ENCODE measurements at regions not wholly inside any gene's neighbourhood (a gene's known extent, or its start where the extent isn't known, plus 50 kb on each side); places are given as distances from the start of the nearest gene placed in this dataset.

GRCh38 chr9:107976767-107977166, 487.2 kb upstream of the KLF4 start:
- H3K4me1 ChIP-seq (ENCODE audit: insufficient read depth, low read length) = no peaks in the 10 kb centered on the region
- no peaks in the 10 kb centered on the region for H3K9me3 ChIP-seq (ENCODE audit: control insufficient read depth, insufficient read depth, low read length)
- H3K36me3 ChIP-seq (ENCODE audit: insufficient read depth, low read length) = no peaks in the 10 kb centered on the region
- H3K9ac ChIP-seq (ENCODE audit: low read depth, low read length) = no peak overlapping the region

DNA sequence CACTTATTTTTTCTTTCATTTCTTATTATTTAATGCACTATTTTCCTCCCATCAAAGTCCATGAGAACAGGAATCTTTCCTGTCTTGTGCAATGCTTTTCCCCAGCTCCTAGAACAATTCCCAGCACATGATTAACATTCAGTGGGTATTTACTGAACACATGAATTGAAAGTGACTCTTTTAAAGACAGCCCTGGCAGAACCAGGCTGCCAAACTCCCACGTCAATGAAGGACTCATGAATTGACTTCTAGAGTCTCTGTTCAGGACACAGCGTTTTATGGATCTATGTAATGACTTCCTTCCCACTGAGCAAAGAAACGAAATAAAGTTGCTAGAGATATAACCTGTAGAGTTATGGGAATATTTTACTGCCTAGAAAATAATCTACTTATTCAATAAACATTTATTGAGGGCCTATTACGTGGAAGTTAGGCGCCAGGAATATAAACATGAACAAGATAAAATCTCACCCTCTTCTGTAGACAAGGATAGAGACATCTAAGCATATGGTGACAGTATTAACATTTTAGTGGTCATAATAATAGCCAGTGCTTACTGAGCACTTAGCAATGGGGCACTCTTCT, 485.9 kb upstream of the KLF4 start:
- H3K36me3 ChIP-seq (ENCODE audit: insufficient read depth, low read length) = no peaks in the 10 kb centered on the region
- H3K4me1 ChIP-seq (ENCODE audit: insufficient read depth, low read length) = no peaks in the 10 kb centered on the region
- no peaks in the 10 kb centered on the region for H3K9me3 ChIP-seq (ENCODE audit: control insufficient read depth, insufficient read depth, low read length)
- no peak overlapping the region for H3K9ac ChIP-seq (ENCODE audit: low read depth, low read length)

- H3K4me1 ChIP-seq (ENCODE audit: insufficient read depth, low read length) = no peaks in the 10 kb centered on the region
- H3K36me3 ChIP-seq (ENCODE audit: insufficient read depth, low read length) = no peaks in the 10 kb centered on the region
- no peak overlapping the region for H3K9ac ChIP-seq (ENCODE audit: low read depth, low read length)
- no peaks in the 10 kb centered on the region for H3K9me3 ChIP-seq (ENCODE audit: control insufficient read depth, insufficient read depth, low read length)
Observed at GRCh38 chr9:107973451-107973850, 483.9 kb upstream of the KLF4 start.

DNA sequence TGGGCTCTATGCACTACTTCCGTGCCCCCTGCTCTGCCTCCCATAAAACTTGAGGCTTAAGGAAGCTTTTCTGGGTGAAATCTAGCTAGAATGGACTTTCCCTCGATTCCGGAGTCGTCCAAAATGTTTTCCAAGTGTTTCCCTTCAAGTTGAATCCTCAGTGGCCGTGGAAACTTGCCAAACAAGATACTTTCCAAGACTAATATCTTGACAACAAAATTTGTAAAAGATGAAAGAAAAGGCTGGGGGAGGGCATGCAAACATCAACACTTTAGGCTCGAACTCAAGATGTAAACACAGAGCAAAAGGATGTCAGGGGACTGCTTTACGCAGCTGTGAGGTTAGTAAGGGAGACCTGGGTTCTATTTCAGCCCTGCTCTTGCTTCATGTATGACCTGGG, 482.8 kb upstream of the KLF4 start:
- H3K4me1 ChIP-seq (ENCODE audit: insufficient read depth, low read length) = no peaks in the 10 kb centered on the region
- no peak overlapping the region for H3K9ac ChIP-seq (ENCODE audit: low read depth, low read length)
- no peaks in the 10 kb centered on the region for H3K36me3 ChIP-seq (ENCODE audit: insufficient read depth, low read length)
- H3K9me3 ChIP-seq (ENCODE audit: control insufficient read depth, insufficient read depth, low read length) = no peaks in the 10 kb centered on the region

DNA sequence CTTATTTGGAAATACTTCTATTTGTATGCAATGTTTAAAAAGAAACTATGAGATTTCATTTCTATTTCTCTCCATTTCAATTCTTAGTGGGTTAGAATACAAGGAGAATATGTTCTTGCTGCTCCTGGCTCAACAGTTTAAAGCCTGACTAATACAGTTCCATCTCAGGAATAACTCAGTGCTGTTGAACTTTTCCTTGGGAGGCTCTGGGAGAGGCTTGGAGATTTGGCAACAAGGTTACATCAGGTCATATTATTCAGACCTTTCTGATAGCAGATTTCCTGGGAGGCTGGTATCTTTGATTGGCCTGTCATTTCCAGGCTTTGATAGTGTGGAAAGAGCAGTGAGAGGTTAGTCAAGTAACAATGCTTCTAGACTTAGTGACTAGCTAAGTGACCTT, 481.7 kb upstream of the KLF4 start:
- H3K9ac ChIP-seq (ENCODE audit: low read depth, low read length) = no peak overlapping the region
- no peaks in the 10 kb centered on the region for H3K4me1 ChIP-seq (ENCODE audit: insufficient read depth, low read length)
- H3K36me3 ChIP-seq (ENCODE audit: insufficient read depth, low read length) = no peaks in the 10 kb centered on the region
- no peaks in the 10 kb centered on the region for H3K9me3 ChIP-seq (ENCODE audit: control insufficient read depth, insufficient read depth, low read length)

DNA sequence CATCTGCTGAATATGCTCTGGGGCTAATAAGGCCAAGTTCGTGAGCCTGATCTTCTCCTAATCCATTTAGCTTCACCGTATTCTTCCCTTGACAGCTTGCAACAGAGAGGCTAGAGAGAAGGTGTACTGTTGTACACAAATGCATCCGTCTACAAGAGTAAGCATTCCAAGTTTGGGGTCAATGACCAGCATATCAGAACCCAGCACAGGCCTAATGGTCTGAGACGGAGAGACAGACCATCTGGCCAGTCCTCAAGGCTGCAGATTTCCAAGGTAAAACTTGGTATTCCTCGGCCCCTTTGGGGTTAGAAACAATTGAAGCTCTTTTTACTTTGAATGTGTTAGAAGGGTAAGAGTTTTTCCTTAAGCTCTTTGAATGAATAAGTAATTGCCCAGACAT, 481.2 kb upstream of the KLF4 start:
- H3K9me3 ChIP-seq (ENCODE audit: control insufficient read depth, insufficient read depth, low read length) = no peaks in the 10 kb centered on the region
- H3K4me1 ChIP-seq (ENCODE audit: insufficient read depth, low read length) = no peaks in the 10 kb centered on the region
- no peak overlapping the region for H3K9ac ChIP-seq (ENCODE audit: low read depth, low read length)
- no peaks in the 10 kb centered on the region for H3K36me3 ChIP-seq (ENCODE audit: insufficient read depth, low read length)

GRCh38 chr9:107969727-107970126, 480.2 kb upstream of the KLF4 start:
- no peaks in the 10 kb centered on the region for H3K4me1 ChIP-seq (ENCODE audit: insufficient read depth, low read length)
- no peak overlapping the region for H3K9ac ChIP-seq (ENCODE audit: low read depth, low read length)
- no peaks in the 10 kb centered on the region for H3K9me3 ChIP-seq (ENCODE audit: control insufficient read depth, insufficient read depth, low read length)
- no peaks in the 10 kb centered on the region for H3K36me3 ChIP-seq (ENCODE audit: insufficient read depth, low read length)

DNA sequence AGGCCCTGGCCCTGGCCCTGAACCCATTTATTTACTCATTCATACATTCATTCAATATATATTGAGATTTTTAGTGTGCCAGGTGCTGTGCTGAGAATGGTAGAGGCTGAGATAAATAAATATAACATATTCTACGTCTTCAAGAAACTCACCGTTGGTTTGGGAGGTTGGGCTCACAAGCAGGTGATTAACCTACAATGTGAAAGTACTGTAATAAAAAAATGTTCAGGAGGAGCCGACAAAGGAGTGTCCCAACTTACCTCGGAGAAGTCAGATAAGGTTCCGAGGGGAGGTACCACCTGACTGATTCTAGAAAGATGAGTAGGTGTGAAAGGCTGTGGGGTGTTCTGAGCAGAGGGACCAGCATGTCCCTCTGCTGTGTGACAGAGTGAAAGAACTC, 479.6 kb upstream of the KLF4 start:
- Histone ChIP-seq H3K4me1 (ENCODE audit: insufficient read depth, low read length) (no peaks in the 10 kb centered on the region), H3K36me3 (ENCODE audit: insufficient read depth, low read length) (no peaks in the 10 kb centered on the region), H3K9me3 (ENCODE audit: control insufficient read depth, insufficient read depth, low read length) (no peaks in the 10 kb centered on the region), H3K9ac (ENCODE audit: low read depth, low read length) (no peak overlapping the region)

- Histone ChIP-seq H3K36me3 (ENCODE audit: insufficient read depth, low read length) (no peaks in the 10 kb centered on the region), H3K4me1 (ENCODE audit: insufficient read depth, low read length) (no peaks in the 10 kb centered on the region), H3K9me3 (ENCODE audit: control insufficient read depth, insufficient read depth, low read length) (no peaks in the 10 kb centered on the region; the same call in 1 of the 2 replicates)
Observed at GRCh38 chr9:107963246-107963645, 473.7 kb upstream of the KLF4 start.

GRCh38 chr9:107960916-107961315, 471.3 kb upstream of the KLF4 start:
- Histone ChIP-seq H3K36me3 (ENCODE audit: insufficient read depth, low read length) (no peaks in the 10 kb centered on the region), H3K9me3 (ENCODE audit: control insufficient read depth, insufficient read depth, low read length) (no peaks in the 10 kb centered on the region; the same call in 1 of the 2 replicates), H3K4me1 (ENCODE audit: insufficient read depth, low read length) (no peaks in the 10 kb centered on the region), H3K9ac (ENCODE audit: low read depth, low read length) (no peak overlapping the region)

More at GRCh38 chr9:107963246-107963645, 473.7 kb upstream of the KLF4 start:
- H3K9ac ChIP-seq (ENCODE audit: low read depth, low read length) = no peak overlapping the region

GRCh38 chr9:107954312-107954711, 464.7 kb upstream of the KLF4 start:
- Histone ChIP-seq H3K36me3 (ENCODE audit: insufficient read depth, low read length) (no peaks in the 10 kb centered on the region), H3K4me1 (ENCODE audit: insufficient read depth, low read length) (no peaks in the 10 kb centered on the region), H3K9me3 (ENCODE audit: control insufficient read depth, insufficient read depth, low read length) (no peaks in the 10 kb centered on the region), H3K9ac (ENCODE audit: low read depth, low read length) (no peak overlapping the region)

- no peak overlapping the region for H3K9ac ChIP-seq (ENCODE audit: low read depth, low read length)
Observed at GRCh38 chr9:107953556-107954125, 464.1 kb upstream of the KLF4 start.

DNA sequence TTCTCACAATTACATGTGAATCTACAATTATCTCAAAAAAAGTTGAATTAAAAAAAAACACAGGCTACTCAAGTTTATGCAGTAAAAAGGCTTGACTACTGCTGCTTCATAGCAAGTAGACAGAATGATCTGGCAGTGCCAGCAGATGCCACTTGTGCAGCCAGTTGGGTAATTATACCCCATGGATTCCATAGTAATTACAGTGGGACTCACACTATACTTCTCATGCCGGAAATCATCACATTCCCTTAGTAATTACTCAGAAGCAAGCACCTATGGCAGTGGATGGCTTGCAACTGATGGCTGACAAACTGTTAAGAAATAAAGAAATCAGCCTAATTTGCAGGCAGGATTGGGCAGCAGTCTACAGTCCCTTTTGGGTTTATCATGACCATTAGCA, 463.2 kb upstream of the KLF4 start:
- H3K36me3 ChIP-seq (ENCODE audit: insufficient read depth, low read length) = no peaks in the 10 kb centered on the region
- no peaks in the 10 kb centered on the region for H3K4me1 ChIP-seq (ENCODE audit: insufficient read depth, low read length)
- H3K9me3 ChIP-seq (ENCODE audit: control insufficient read depth, insufficient read depth, low read length) = no peaks in the 10 kb centered on the region
- H3K9ac ChIP-seq (ENCODE audit: low read depth, low read length) = no peak overlapping the region

More at GRCh38 chr9:107953556-107954125, 464.1 kb upstream of the KLF4 start:
- H3K4me1 ChIP-seq (ENCODE audit: insufficient read depth, low read length) = no peaks in the 10 kb centered on the region
- no peaks in the 10 kb centered on the region for H3K9me3 ChIP-seq (ENCODE audit: control insufficient read depth, insufficient read depth, low read length)
- H3K36me3 ChIP-seq (ENCODE audit: insufficient read depth, low read length) = no peaks in the 10 kb centered on the region

DNA sequence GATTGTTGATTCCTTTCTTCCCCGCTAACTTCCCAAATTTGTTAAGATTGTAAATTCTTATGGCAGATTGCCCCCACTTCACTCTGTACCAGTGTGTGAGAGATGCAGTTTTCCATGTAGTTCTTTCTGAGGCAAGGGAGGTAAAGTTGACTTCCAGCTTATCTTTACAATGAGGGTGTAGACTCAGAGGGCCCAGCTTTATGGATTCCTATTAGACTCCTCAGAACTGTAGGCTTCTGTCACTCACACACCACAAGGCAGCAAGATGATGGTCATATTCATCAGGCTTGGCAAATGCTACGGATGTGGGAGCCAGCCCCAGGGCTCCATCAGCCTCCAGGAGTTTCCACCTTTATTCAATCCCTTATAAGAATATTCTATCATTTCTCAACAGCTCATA, 461.9 kb upstream of the KLF4 start:
- Histone ChIP-seq H3K36me3 (ENCODE audit: insufficient read depth, low read length) (no peaks in the 10 kb centered on the region), H3K9ac (ENCODE audit: low read depth, low read length) (no peak overlapping the region), H3K4me1 (ENCODE audit: insufficient read depth, low read length) (no peaks in the 10 kb centered on the region), H3K9me3 (ENCODE audit: control insufficient read depth, insufficient read depth, low read length) (no peaks in the 10 kb centered on the region)

- H3K9me3 ChIP-seq (ENCODE audit: control insufficient read depth, insufficient read depth, low read length) = no peaks in the 10 kb centered on the region
- no peaks in the 10 kb centered on the region for H3K36me3 ChIP-seq (ENCODE audit: insufficient read depth, low read length)
- H3K4me1 ChIP-seq (ENCODE audit: insufficient read depth, low read length) = no peaks in the 10 kb centered on the region
- H3K9ac ChIP-seq (ENCODE audit: low read depth, low read length) = no peak overlapping the region
Observed at GRCh38 chr9:107949061-107949460, 459.5 kb upstream of the KLF4 start.

Data from ES-I3 (cell line).